Right lobe of liver (tissue), 6 donors: ENCODE measurements at regions not wholly inside any gene's neighbourhood (a gene's known extent, or its start where the extent isn't known, plus 50 kb on each side); places are given as distances from the start of the nearest gene placed in this dataset.

Experiments
- ATAC-seq, 4 donors: fragments of 200-7000 bp; cut with Tn5 transposase; one replicate each; pipeline ENCODE4 v1.9.1; 2020; ENCODE audit warnings: mild to moderate bottlenecking in 4 of 4, moderate library complexity in 4 of 4
- DNase-seq, 3 donors: peaks; one replicate each; pipeline ENCODE4 v3.0.0-alpha.2; 2020
- H3K27ac ChIP-seq, 3 donors: fragments of 200-600 bp; one replicate each; pipeline ENCODE4 v1.8.0; 2022
- H3K27me3 ChIP-seq, 2 donors: fragments of 200-600 bp; one replicate each; pipeline ENCODE4 v1.8.0; 2022
- H3K36me3 ChIP-seq, 4 donors: fragments of 200-600 bp; sonication (generic) in 1 of 4; one replicate each; pipeline versions ENCODE4 v1.5.1 to v1.8.0; 2017 to 2022; ENCODE audit warnings: control low read depth in 1 of 4
- H3K4me1 ChIP-seq, 4 donors: fragments of 200-600 bp; sonication (generic) in 1 of 4; one replicate each; pipeline versions ENCODE4 v1.5.1 to v1.8.0; 2017 to 2022; ENCODE audit warnings: control low read depth in 1 of 4
- H3K4me3 ChIP-seq, 3 donors: fragments of 200-600 bp; one replicate each; pipeline ENCODE4 v1.8.0; 2022
- H3K9me3 ChIP-seq, 4 donors: fragments of 200-600 bp; sonication (generic) in 1 of 4; one replicate each; pipeline versions ENCODE4 v1.5.1 to v1.8.0; 2017 to 2022; ENCODE audit warnings: control low read depth in 1 of 4
- POLR2A ChIP-seq: fragments of 450-650 bp; IDR thresholded peaks from one replicate; pipeline ENCODE4 v1.6.1; 2017; ENCODE audit warnings: antibody characterized with exemption, mild to moderate bottlenecking
- WGBS: methylation state at CpG from one replicate; pipeline ENCODE4 v1.1.6; 2018; ENCODE audit warnings: low coverage, low lambda C conversion rate; ENCODE audit not compliant: insufficient coverage; ENCODE audit errors: missing lambda C conversion rate; 5-methylcytosine and 5-hydroxymethylcytosine counted together
- intact Hi-C, 2 donors: fragments of 100-400 bp; cut with DNase I; formaldehyde crosslinking; loops; one replicate each; pipeline versions ENCODE4 v1.11.2 to v1.14.1; 2022
- TF ChIP-seq, protein P1 (sequence below), 4 donors: fragments of 200-600 bp in 3 of 4; fragments of 450-650 bp in 1 of 4; IDR thresholded peaks; one replicate each; pipeline versions ENCODE4 v1.5.1 to v1.8.0; 2016 to 2022; ENCODE audit warnings: antibody characterized with exemption in 4 of 4, mild to moderate bottlenecking in 2 of 4
- donor health status: DM: no; HTN: yes; CAD: no.
- donor health status: DM: no; HTN: no; CAD: no.
- donor health status: DM: no; HTN: no; CAD: no.
- donor health status: DM: no; HTN: yes; CAD: no.
- donor health status: DM: no; HTN: yes; CAD: no.

DNA sequence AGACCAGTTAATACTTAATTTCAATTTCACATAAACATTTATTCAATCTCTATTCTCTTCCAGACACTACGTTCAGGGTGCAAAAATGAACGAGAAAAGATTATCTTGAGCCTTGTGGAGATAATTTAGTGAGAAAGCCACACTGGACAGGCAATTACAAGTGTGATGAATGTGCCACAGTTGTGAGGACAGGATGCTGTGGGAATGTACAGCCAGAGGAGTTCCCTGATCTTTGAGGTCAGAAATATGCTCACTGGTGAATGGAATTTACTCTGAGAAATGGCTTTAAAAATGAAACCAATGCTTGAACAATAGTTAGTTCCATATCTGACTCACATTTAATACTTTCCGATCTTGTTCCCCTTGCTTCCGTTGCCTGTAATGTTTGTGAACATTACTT lies 864.8 kb downstream of the GATA3 start:
- no peak overlapping the region for H3K4me3 ChIP-seq
- intact Hi-C loops = no loop called here
- no peaks in the 10 kb centered on the region for H3K9me3 ChIP-seq
- no peaks in the 10 kb centered on the region for H3K4me1 ChIP-seq
- ATAC-seq = no peak
- 41% methylated on average over 4 of the region's 4 CpGs for WGBS
- no peak overlapping the region for H3K27ac ChIP-seq
- no peak for TF ChIP-seq POLR2A
- TF ChIP-seq, protein P1, sequence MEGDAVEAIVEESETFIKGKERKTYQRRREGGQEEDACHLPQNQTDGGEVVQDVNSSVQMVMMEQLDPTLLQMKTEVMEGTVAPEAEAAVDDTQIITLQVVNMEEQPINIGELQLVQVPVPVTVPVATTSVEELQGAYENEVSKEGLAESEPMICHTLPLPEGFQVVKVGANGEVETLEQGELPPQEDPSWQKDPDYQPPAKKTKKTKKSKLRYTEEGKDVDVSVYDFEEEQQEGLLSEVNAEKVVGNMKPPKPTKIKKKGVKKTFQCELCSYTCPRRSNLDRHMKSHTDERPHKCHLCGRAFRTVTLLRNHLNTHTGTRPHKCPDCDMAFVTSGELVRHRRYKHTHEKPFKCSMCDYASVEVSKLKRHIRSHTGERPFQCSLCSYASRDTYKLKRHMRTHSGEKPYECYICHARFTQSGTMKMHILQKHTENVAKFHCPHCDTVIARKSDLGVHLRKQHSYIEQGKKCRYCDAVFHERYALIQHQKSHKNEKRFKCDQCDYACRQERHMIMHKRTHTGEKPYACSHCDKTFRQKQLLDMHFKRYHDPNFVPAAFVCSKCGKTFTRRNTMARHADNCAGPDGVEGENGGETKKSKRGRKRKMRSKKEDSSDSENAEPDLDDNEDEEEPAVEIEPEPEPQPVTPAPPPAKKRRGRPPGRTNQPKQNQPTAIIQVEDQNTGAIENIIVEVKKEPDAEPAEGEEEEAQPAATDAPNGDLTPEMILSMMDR (IDR thresholded peaks at IDR 0.05) = no peak
- DNase-seq = no peak
- no peaks in the 10 kb centered on the region for H3K27me3 ChIP-seq
- no peaks in the 10 kb centered on the region for H3K36me3 ChIP-seq

DNA sequence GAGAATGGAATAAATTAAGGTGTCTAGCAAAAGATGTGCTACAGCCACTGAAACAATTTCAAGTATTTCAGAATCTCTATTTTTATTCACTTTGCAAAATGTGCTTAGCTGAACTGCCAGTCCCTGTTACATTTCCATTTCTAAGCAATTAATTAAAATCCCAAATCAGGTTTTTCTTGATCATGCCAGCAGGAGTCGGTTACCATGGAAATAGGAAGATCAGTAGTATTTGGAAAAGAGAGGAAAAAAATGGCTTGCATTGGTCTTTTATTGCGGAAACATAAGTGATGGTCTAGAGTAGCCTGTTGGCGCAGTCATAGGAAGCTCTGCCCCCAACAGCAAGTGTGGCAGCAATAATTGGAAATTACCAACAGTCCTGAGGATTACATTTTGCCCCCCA lies 867.1 kb downstream of the GATA3 start:
- DNase-seq (no peak), ATAC-seq (no peak)
- intact Hi-C loops = no loop called here
- Histone ChIP-seq H3K4me1 (no peaks in the 10 kb centered on the region), H3K9me3 (no peaks in the 10 kb centered on the region), H3K27me3 (no peaks in the 10 kb centered on the region), H3K27ac (no peak overlapping the region), H3K4me3 (no peak overlapping the region), H3K36me3 (no peaks in the 10 kb centered on the region)
- TF ChIP-seq, protein P1 (IDR thresholded peaks at IDR 0.05) = no peak
- TF ChIP-seq POLR2A = no peak
- WGBS = 75% methylated on average over 3 of the region's 3 CpGs

DNA sequence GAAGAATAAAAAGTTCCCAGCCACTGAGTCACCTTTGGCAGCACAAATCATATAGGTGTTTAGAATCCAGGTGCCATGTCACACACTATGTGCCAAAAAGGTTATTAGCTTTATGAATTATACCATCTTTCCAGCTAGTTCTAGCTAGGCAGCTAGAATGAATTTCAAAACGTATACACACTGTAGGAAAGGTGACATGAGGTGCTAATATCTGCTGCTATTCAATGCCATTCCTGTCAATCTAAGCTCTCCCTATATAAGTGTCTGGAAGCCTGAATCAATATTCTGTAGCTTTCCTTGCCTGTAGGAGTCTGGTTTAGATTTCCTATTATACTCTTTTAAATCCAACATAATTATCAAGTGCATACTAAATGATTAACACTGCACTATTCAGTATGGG lies 868.6 kb downstream of the GATA3 start:
- Histone ChIP-seq H3K4me3 (no peak overlapping the region), H3K4me1 (no peaks in the 10 kb centered on the region), H3K36me3 (no peaks in the 10 kb centered on the region), H3K9me3 (no peaks in the 10 kb centered on the region), H3K27me3 (no peaks in the 10 kb centered on the region), H3K27ac (no peak overlapping the region)
- no peak for DNase-seq
- TF ChIP-seq, protein P1 (IDR thresholded peaks at IDR 0.05) = no peak
- no peak for ATAC-seq
- intact Hi-C loops = no loop called here
- 36% methylated on average over 1 of the region's 1 CpG for WGBS

DNA sequence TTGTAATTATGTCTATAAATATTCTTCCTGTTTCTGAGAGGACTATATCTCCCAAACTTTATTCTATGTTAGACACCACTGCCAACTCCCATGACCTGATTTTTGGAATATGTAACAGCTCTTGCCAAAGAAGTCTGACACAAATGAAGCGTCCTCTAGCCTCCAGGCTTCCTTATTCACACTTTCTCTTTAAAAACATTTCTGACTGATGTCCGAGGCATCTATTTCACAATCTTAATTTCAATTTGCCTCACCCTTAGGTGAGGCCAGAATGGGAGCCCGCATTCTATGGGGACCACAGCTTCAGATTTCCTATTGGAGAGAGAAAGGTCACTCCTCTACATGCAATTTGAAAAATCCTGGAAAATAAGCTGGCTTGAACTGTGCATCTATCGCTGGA lies 873.2 kb downstream of the GATA3 start:
- H3K36me3 ChIP-seq = no peaks in the 10 kb centered on the region
- intact Hi-C loops = no loop called here
- H3K4me1 ChIP-seq = no peaks in the 10 kb centered on the region
- no peak for TF ChIP-seq POLR2A
- TF ChIP-seq, protein P1 (IDR thresholded peaks at IDR 0.05) = no peak
- no peak for DNase-seq
- H3K9me3 ChIP-seq = no peaks in the 10 kb centered on the region
- H3K27me3 ChIP-seq = no peaks in the 10 kb centered on the region
- H3K4me3 ChIP-seq = no peak overlapping the region
- no peak for ATAC-seq
- H3K27ac ChIP-seq = no peak overlapping the region
- 50% methylated on average over 4 of the region's 4 CpGs for WGBS

DNA sequence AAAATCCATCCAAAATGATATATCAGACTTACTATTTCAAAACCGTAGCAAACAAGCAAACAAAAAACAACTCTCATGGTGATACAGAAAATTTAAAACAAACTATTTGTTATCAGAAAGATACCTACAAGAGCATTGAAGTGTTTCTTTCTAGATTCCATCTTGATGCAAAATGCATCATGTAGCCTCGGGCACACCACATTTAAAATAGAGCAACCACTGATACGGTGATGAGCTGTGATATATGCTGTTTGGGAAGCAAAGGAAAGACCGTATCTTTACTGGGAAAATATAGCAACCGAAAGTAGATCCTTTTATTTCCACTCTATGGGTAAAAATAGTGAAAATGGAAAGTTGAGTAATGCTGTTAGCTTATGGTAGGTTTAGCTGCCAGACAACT lies 892.0 kb downstream of the GATA3 start:
- Histone ChIP-seq H3K9me3 (no peaks in the 10 kb centered on the region), H3K27ac (no peak overlapping the region), H3K27me3 (no peaks in the 10 kb centered on the region), H3K4me1 (no peaks in the 10 kb centered on the region), H3K36me3 (no peaks in the 10 kb centered on the region), H3K4me3 (no peak overlapping the region)
- ATAC-seq = no peak
- TF ChIP-seq, protein P1 (IDR thresholded peaks at IDR 0.05) = no peak
- no peak for TF ChIP-seq POLR2A
- 54% methylated on average over 5 of the region's 5 CpGs for WGBS
- no peak for DNase-seq
- intact Hi-C loops = no loop called here
